ENCODE measurements at regions not wholly inside any gene's neighbourhood (a gene's known extent, or its start where the extent isn't known, plus 50 kb on each side); places are given as distances from the start of the nearest gene placed in this dataset.

- TF ChIP-seq, protein P1, sequence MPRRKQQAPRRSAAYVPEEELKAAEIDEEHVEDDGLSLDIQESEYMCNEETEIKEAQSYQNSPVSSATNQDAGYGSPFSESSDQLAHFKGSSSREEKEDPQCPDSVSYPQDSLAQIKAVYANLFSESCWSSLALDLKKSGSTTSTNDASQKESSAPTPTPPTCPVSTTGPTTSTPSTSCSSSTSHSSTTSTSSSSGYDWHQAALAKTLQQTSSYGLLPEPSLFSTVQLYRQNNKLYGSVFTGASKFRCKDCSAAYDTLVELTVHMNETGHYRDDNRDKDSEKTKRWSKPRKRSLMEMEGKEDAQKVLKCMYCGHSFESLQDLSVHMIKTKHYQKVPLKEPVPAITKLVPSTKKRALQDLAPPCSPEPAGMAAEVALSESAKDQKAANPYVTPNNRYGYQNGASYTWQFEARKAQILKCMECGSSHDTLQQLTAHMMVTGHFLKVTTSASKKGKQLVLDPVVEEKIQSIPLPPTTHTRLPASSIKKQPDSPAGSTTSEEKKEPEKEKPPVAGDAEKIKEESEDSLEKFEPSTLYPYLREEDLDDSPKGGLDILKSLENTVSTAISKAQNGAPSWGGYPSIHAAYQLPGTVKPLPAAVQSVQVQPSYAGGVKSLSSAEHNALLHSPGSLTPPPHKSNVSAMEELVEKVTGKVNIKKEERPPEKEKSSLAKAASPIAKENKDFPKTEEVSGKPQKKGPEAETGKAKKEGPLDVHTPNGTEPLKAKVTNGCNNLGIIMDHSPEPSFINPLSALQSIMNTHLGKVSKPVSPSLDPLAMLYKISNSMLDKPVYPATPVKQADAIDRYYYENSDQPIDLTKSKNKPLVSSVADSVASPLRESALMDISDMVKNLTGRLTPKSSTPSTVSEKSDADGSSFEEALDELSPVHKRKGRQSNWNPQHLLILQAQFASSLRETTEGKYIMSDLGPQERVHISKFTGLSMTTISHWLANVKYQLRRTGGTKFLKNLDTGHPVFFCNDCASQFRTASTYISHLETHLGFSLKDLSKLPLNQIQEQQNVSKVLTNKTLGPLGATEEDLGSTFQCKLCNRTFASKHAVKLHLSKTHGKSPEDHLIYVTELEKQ (CRISPR knock-in tag; IDR thresholded peaks at IDR 0.05), result no peak
- no peak for TF ChIP-seq MIER1 (IDR thresholded peaks at IDR 0.05; ENCODE audit: low read depth)
- TF ChIP-seq ARNT (IDR thresholded peaks at IDR 0.05), result no peak
- TF ChIP-seq, protein P2, sequence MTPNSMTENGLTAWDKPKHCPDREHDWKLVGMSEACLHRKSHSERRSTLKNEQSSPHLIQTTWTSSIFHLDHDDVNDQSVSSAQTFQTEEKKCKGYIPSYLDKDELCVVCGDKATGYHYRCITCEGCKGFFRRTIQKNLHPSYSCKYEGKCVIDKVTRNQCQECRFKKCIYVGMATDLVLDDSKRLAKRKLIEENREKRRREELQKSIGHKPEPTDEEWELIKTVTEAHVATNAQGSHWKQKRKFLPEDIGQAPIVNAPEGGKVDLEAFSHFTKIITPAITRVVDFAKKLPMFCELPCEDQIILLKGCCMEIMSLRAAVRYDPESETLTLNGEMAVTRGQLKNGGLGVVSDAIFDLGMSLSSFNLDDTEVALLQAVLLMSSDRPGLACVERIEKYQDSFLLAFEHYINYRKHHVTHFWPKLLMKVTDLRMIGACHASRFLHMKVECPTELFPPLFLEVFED (CRISPR knock-in tag; conservative IDR thresholded peaks at IDR 0.05), result no peak
- no peak for TF ChIP-seq ZNF408 (CRISPR knock-in tag; IDR thresholded peaks at IDR 0.05; ENCODE audit: low read depth)
- no peak for TF ChIP-seq MXI1 (IDR thresholded peaks at IDR 0.05; ENCODE audit: low read depth, low read length)
- no peak for TF ChIP-seq ZNF24 (IDR thresholded peaks at IDR 0.05)
- TF ChIP-seq, protein P3, sequence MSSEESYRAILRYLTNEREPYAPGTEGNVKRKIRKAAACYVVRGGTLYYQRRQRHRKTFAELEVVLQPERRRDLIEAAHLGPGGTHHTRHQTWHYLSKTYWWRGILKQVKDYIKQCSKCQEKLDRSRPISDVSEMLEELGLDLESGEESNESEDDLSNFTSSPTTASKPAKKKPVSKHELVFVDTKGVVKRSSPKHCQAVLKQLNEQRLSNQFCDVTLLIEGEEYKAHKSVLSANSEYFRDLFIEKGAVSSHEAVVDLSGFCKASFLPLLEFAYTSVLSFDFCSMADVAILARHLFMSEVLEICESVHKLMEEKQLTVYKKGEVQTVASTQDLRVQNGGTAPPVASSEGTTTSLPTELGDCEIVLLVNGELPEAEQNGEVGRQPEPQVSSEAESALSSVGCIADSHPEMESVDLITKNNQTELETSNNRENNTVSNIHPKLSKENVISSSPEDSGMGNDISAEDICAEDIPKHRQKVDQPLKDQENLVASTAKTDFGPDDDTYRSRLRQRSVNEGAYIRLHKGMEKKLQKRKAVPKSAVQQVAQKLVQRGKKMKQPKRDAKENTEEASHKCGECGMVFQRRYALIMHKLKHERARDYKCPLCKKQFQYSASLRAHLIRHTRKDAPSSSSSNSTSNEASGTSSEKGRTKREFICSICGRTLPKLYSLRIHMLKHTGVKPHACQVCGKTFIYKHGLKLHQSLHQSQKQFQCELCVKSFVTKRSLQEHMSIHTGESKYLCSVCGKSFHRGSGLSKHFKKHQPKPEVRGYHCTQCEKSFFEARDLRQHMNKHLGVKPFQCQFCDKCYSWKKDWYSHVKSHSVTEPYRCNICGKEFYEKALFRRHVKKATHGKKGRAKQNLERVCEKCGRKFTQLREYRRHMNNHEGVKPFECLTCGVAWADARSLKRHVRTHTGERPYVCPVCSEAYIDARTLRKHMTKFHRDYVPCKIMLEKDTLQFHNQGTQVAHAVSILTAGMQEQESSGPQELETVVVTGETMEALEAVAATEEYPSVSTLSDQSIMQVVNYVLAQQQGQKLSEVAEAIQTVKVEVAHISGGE (CRISPR knock-in tag; IDR thresholded peaks at IDR 0.05), result no peak
These were observed 147.1 kb downstream of the ERCC6L2 start (continued) for GRCh38 chr9:96022445-96023051.
